WTC11 (cell line): ENCODE measurements at regions not wholly inside any gene's neighbourhood (a gene's known extent, or its start where the extent isn't known, plus 50 kb on each side); places are given as distances from the start of the nearest gene placed in this dataset.

ENCODE experiments used
- CTCF ChIP-seq: fragments of 200-600 bp; IDR thresholded peaks from 2 replicates; pipeline ENCODE4 v1.8.0; 2022; ENCODE audit warnings: antibody characterized with exemption
- E2F4 ChIP-seq: sonication (generic); formaldehyde crosslinking; IDR thresholded peaks from 2 replicates; pipeline ENCODE4 v1.8.1; 2022; ENCODE audit warnings: low read depth, mild to moderate bottlenecking, moderate library complexity, missing genetic modification reagents, borderline replicate concordance
- ELF4 ChIP-seq: sonication (generic); formaldehyde crosslinking; IDR thresholded peaks from 2 replicates; pipeline ENCODE4 v1.8.1; 2022; ENCODE audit warnings: low read depth, mild to moderate bottlenecking, moderate library complexity, missing genetic modification reagents
- JUN ChIP-seq: sonication (generic); formaldehyde crosslinking; IDR thresholded peaks from 2 replicates; pipeline ENCODE4 v1.8.0; 2023; ENCODE audit warnings: mild to moderate bottlenecking, missing genetic modification reagents
- NR3C1 ChIP-seq: sonication (generic); formaldehyde crosslinking; conservative IDR thresholded peaks from 2 replicates; pipeline ENCODE4 v1.8.1; 2023; ENCODE audit warnings: low read depth, mild to moderate bottlenecking, missing genetic modification reagents
- SP1 ChIP-seq: sonication (generic); formaldehyde crosslinking; conservative IDR thresholded peaks from 2 replicates; pipeline ENCODE4 v1.8.1; 2022; ENCODE audit warnings: missing genetic modification reagents
- TEAD1 ChIP-seq: sonication (generic); formaldehyde crosslinking; IDR thresholded peaks from 2 replicates; pipeline ENCODE4 v1.8.0; 2022; ENCODE audit warnings: mild to moderate bottlenecking, missing genetic modification reagents
- USF1 ChIP-seq: sonication (generic); formaldehyde crosslinking; IDR thresholded peaks from 2 replicates; pipeline ENCODE4 v1.8.0; 2022; ENCODE audit warnings: mild to moderate bottlenecking, missing genetic modification reagents

- TF ChIP-seq CTCF (no peak), TEAD1 (CRISPR knock-in tag) (no peak), NR3C1 (no peak), ELF4 (CRISPR knock-in tag) (no peak), SP1 (CRISPR knock-in tag) (no peak), JUN (no peak), E2F4 (CRISPR knock-in tag) (no peak), USF1 (CRISPR knock-in tag) (no peak)
These were observed 126.0 kb upstream of the RAB3GAP2 start for GRCh38 chr1:220398238-220398637.
